ENCODE measurements at regions not wholly inside any gene's neighbourhood (a gene's known extent, or its start where the extent isn't known, plus 50 kb on each side); places are given as distances from the start of the nearest gene placed in this dataset.

DNA sequence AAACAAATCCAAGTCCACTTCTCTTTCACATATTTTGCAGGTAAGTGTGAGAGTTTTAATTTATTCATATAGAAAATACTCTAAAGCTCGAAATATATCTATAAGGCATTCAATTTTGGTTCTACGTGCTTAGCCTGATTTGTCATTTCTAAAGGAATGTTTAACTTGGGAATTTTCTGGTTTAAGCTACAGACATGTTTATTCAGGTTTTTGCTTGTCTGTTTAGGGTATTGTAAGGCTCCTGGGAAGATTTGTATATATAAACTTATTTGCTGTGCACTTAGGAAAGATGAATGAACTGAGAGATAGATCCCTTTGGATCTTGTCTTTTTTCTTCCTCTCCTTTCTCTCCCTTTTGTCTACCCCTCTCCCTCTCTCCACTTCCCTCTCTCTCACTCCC lies 185.9 kb upstream of the NEIL3 start:
- POLR2A ChIA-PET, result no interaction called here
- TF ChIP-seq, protein P1, sequence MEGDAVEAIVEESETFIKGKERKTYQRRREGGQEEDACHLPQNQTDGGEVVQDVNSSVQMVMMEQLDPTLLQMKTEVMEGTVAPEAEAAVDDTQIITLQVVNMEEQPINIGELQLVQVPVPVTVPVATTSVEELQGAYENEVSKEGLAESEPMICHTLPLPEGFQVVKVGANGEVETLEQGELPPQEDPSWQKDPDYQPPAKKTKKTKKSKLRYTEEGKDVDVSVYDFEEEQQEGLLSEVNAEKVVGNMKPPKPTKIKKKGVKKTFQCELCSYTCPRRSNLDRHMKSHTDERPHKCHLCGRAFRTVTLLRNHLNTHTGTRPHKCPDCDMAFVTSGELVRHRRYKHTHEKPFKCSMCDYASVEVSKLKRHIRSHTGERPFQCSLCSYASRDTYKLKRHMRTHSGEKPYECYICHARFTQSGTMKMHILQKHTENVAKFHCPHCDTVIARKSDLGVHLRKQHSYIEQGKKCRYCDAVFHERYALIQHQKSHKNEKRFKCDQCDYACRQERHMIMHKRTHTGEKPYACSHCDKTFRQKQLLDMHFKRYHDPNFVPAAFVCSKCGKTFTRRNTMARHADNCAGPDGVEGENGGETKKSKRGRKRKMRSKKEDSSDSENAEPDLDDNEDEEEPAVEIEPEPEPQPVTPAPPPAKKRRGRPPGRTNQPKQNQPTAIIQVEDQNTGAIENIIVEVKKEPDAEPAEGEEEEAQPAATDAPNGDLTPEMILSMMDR (IDR thresholded peaks at IDR 0.05), result no peak

DNA sequence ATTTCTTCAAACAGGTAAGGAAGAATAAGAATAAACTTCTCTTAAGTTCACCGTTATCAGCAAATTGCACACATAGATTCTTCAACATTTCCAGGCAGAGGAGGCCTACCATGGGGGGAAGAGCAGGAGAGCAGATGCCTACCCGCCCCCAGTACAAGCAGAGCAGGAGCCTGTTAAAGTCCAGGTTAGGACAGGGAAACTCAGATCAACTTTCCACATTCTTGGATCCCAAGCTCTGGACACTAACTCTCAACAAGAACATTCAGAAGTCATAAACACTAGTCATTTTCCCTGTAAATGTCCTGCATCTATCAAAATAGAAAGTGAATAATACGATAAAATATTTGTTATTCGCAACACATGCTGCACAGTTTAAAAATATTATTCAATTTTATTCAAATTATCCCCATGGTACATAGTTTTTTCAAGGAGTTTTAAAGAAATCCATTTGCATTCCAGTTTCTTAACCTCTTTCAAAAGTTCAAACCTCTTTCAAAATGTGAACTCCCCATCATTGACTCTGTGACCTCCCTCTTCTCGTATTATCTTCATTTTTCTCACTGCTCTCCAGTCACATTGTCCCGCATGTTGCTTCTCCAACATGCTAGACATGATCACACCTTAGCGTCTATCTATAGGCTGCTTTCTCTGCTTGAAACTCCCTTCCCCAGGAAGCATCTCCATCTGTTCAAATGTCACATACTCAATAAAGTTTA lies 185.2 kb upstream of the NEIL3 start:
- ChIA-PET CTCF (no interaction called here), POLR2A (no interaction called here)
- Mint-ChIP-seq H3K27ac (no peak overlapping the region), H3K4me3 (no peak overlapping the region), H3K36me3 (ENCODE audit: low read depth) (no peaks in the 10 kb centered on the region), H3K4me1 (no peaks in the 10 kb centered on the region), H3K9me3 (peaks cover 20% of the 10 kb centered on the region), H3K27me3 (no peaks in the 10 kb centered on the region)
- DNase-seq (no peak), ATAC-seq (ENCODE audit: low read depth) (no peak)
- TF ChIP-seq, protein P1 (IDR thresholded peaks at IDR 0.05), result no peak
- intact Hi-C loops (cut with micrococcal nuclease), result no loop called here

More for the DNA sequence above, 185.9 kb upstream of the NEIL3 start:
- ATAC-seq (ENCODE audit: low read depth), result no peak
- intact Hi-C loops (cut with micrococcal nuclease), result no loop called here
- Mint-ChIP-seq H3K9me3 (peaks cover 17% of the 10 kb centered on the region), H3K27me3 (no peaks in the 10 kb centered on the region), H3K4me3 (no peak overlapping the region), H3K4me1 (no peaks in the 10 kb centered on the region), H3K36me3 (ENCODE audit: low read depth) (no peaks in the 10 kb centered on the region), H3K27ac (no peak overlapping the region)
- no peak for DNase-seq
- CTCF ChIA-PET, result no interaction called here

DNA sequence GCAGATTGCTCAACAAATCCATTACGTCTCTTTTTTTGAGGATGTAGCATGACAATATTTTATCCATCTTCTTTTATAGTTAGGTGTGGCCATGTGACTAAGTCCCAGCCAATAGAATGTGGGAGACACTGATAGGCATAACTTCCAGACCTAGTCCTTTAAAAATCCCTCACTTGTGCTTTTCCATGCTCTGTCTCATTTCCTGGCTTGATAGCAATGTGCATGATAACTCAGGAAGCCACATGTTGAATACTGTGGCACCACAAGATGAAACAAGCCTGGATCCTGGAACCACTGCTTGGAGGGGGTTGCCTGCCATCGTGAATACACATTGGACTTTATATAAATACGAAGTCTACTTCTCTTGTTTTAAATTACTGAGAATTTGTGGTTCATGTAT lies 184.0 kb upstream of the NEIL3 start:
- DNase-seq (no peak), ATAC-seq (ENCODE audit: low read depth) (no peak)
- ChIA-PET POLR2A (no interaction called here), CTCF (no interaction called here)
- intact Hi-C loops (cut with micrococcal nuclease), result no loop called here
- TF ChIP-seq, protein P1 (IDR thresholded peaks at IDR 0.05), result no peak
- peaks cover 19% of the 10 kb centered on the region for H3K9me3 Mint-ChIP-seq
- no peaks in the 10 kb centered on the region for H3K27me3 Mint-ChIP-seq
- no peak overlapping the region for H3K4me3 Mint-ChIP-seq
- no peak overlapping the region for H3K27ac Mint-ChIP-seq
- no peaks in the 10 kb centered on the region for H3K4me1 Mint-ChIP-seq
- H3K36me3 Mint-ChIP-seq (ENCODE audit: low read depth), result no peaks in the 10 kb centered on the region

DNA sequence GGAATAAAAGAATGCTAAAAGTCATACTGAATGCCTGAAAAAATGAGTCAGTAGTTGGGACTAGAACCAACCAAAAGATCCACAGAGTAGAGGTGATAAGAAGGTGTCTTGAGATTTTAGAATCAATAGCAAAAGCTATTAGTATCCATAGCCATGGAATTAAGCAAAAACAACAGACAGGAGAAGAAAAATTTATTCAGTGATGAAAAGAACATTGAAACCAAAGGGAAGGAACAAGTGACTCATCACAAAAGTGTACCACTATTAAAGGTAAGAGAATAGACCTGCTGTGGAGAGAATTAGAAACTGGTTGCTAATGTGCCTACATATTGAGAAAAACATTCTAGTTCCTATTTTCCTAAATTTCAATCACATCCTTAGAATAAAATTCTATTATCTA lies 182.0 kb upstream of the NEIL3 start:
- Mint-ChIP-seq H3K27me3 (no peaks in the 10 kb centered on the region), H3K4me3 (no peak overlapping the region), H3K4me1 (no peaks in the 10 kb centered on the region), H3K27ac (no peak overlapping the region), H3K9me3 (peaks cover 15% of the 10 kb centered on the region), H3K36me3 (ENCODE audit: low read depth) (no peaks in the 10 kb centered on the region)
- TF ChIP-seq, protein P1 (IDR thresholded peaks at IDR 0.05), result no peak
- DNase-seq (no peak), ATAC-seq (ENCODE audit: low read depth) (no peak)
- ChIA-PET POLR2A (no interaction called here), CTCF (no interaction called here)
- intact Hi-C loops (cut with micrococcal nuclease), result no loop called here

DNA sequence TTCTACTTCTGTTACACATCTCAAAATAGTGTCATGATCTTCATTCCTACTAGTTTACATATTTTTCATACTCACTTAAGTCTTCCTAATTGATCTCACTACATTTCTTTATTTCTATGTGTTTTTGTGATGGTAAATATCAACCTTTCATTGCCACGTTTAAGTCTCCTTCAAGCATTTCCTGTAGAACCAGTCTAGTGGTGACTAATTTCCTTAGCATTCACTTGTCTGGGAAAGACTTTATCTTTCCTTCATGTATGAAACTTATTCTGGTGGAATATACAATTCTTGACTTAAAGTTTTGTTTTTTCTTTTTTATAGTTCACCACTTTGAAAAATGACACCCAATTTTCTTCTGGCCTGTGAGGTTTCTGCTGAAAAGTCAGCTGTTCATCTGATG lies 181.4 kb upstream of the NEIL3 start:
- POLR2A ChIA-PET, result no interaction called here
- no peaks in the 10 kb centered on the region for H3K4me1 Mint-ChIP-seq
- no peak overlapping the region for H3K27ac Mint-ChIP-seq
- DNase-seq (no peak), ATAC-seq (ENCODE audit: low read depth) (no peak)
- TF ChIP-seq, protein P1 (IDR thresholded peaks at IDR 0.05), result no peak
- CTCF ChIA-PET, result no interaction called here
- no peaks in the 10 kb centered on the region for H3K36me3 Mint-ChIP-seq (ENCODE audit: low read depth)
- no peak overlapping the region for H3K4me3 Mint-ChIP-seq
- intact Hi-C loops (cut with micrococcal nuclease), result no loop called here
- H3K27me3 Mint-ChIP-seq, result no peaks in the 10 kb centered on the region
- peaks cover 15% of the 10 kb centered on the region for H3K9me3 Mint-ChIP-seq
